SW480 (cell line): ENCODE measurements at regions not wholly inside any gene's neighbourhood (a gene's known extent, or its start where the extent isn't known, plus 50 kb on each side); places are given as distances from the start of the nearest gene placed in this dataset.

Experiments
- DNase-seq: peaks from one replicate; pipeline ENCODE4 v3.0.0-alpha.2; 2016; ENCODE audit warnings: low spot score

- no peak for DNase-seq
Measured at GRCh38 chr20:39214828-39215227, 252.7 kb downstream of the DHX35 start.

GRCh38 chr20:39213476-39214145, 251.5 kb downstream of the DHX35 start:
- no peak for DNase-seq

- DNase-seq = no peak
Measured at GRCh38 chr20:39211060-39211748, 249.1 kb downstream of the DHX35 start.

GRCh38 chr20:39210341-39211036, 248.3 kb downstream of the DHX35 start:
- DNase-seq = no peak

- no peak for DNase-seq
Measured at GRCh38 chr20:39206899-39207564, 244.9 kb downstream of the DHX35 start.

- peak; percentile 16 for DNase-seq
Measured at GRCh38 chr20:39195582-39196021, 233.5 kb downstream of the DHX35 start.

- DNase-seq = peak; percentile 71
Measured at GRCh38 chr20:39190666-39191570, 228.8 kb downstream of the DHX35 start.

GRCh38 chr20:39188266-39188765, 226.2 kb downstream of the DHX35 start:
- DNase-seq = peak; percentile 28

- no peak for DNase-seq
Measured at GRCh38 chr20:39181490-39181889, 219.3 kb downstream of the DHX35 start.

- no peak for DNase-seq
Measured at GRCh38 chr20:39176457-39176856, 214.3 kb downstream of the DHX35 start.

- DNase-seq = no peak
Measured at GRCh38 chr20:39170896-39171463, 208.8 kb downstream of the DHX35 start.

- DNase-seq = no peak
Measured at GRCh38 chr20:39165099-39165498, 203.0 kb downstream of the DHX35 start.

- DNase-seq = no peak
Measured at GRCh38 chr20:39164642-39165041, 202.5 kb downstream of the DHX35 start.

GRCh38 chr20:39163993-39164392, 201.8 kb downstream of the DHX35 start:
- DNase-seq = no peak

- DNase-seq = no peak
Measured at GRCh38 chr20:39161900-39162299, 199.8 kb downstream of the DHX35 start.

- DNase-seq = no peak
Measured at GRCh38 chr20:39155971-39156370, 193.8 kb downstream of the DHX35 start.

GRCh38 chr20:39152742-39153141, 190.6 kb downstream of the DHX35 start:
- no peak for DNase-seq

GRCh38 chr20:39152126-39152525, 190.0 kb downstream of the DHX35 start:
- no peak for DNase-seq

GRCh38 chr20:39150501-39150900, 188.4 kb downstream of the DHX35 start:
- no peak for DNase-seq

GRCh38 chr20:39146394-39146793, 184.2 kb downstream of the DHX35 start:
- DNase-seq = no peak

- DNase-seq = no peak
Measured at GRCh38 chr20:39145921-39146320, 183.8 kb downstream of the DHX35 start.
